HG03469 (cell line): ENCODE measurements at regions not wholly inside any gene's neighbourhood (a gene's known extent, or its start where the extent isn't known, plus 50 kb on each side); places are given as distances from the start of the nearest gene placed in this dataset.
"Not testable (repeated sequence)": the region's sequence is repeated elsewhere in the genome, so short reads cannot be mapped to it uniquely, and the experiment has no call there.

Experiments
- ATAC-seq: cut with Tn5 transposase; IDR thresholded peaks from one replicate; pipeline ENCODE4 v1.9.1; 2021; ENCODE audit warnings: mild to moderate bottlenecking, moderate library complexity, moderate number of reproducible peaks; ENCODE audit not compliant: unreplicated experiment

GRCh38 chr2:225920621-225921220 is 521.2 kb downstream of the NYAP2 start:
- ATAC-seq, result no peak

DNA sequence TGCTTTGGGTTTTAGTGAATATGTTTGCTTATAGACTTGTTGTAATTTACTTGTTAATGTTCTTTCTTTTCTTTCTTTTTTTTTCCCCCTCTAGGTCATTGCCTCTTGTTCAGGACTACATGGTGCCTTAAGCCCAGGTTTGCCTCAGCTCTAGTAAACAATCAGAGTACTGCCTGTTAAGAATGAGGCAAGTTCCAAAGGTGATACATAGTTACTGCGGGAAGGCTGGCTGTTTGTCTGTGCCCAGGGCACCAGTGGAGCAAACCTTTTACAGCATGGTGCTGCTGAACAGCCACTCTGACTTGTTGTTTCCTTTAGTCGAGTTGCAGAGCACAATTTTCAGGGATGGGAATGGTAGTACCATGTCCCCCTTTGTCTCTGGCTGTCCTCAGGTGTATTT is 517.2 kb downstream of the NYAP2 start:
- ATAC-seq, result no peak

DNA sequence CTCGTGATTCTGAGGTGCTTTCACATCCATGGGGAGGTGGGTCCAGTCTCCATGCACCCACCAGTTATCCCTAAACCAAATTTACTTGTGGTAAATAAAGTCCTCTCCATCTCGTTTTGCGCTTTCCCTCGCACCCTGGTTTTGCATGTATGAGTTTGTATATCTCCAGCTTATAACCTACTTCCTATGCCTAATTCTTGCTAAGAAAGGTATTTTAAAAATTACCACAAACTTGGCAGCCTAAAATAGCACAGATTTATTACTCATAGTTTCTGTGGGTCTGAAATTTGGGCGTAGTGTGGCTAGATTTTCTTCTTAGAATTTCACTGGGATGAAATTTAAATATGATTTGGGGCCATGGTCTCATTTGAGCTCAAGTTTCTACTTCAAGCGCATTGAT is 511.5 kb downstream of the NYAP2 start:
- ATAC-seq, result no peak

GRCh38 chr2:225895126-225895525 is 495.6 kb downstream of the NYAP2 start:
- no peak for ATAC-seq

GRCh38 chr2:225894236-225894980 is 494.9 kb downstream of the NYAP2 start:
- no peak for ATAC-seq

- ATAC-seq, result no peak
Observed at GRCh38 chr2:225893151-225893550, 493.6 kb downstream of the NYAP2 start.

- ATAC-seq, result no peak
Observed at GRCh38 chr2:225891771-225892170, 492.3 kb downstream of the NYAP2 start.

DNA sequence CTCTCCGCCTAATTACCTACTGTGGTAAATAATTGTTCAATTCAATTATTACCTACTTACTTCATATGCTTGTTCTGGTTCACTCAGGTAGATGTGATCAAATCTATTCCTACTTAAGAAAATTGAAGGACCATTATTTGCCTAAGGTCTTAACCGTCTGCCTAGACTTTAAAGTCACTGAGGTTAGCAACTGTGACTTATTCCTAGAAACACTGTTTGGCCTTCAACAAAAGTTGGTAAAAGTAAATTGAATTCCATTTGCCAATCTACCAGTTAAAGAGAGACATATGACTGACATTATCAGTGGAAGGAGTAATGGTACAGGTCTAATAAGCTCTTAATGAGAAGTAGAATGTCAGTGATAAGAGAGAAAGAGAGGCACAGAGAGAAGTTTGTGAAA is 491.5 kb downstream of the NYAP2 start:
- ATAC-seq, result no peak

DNA sequence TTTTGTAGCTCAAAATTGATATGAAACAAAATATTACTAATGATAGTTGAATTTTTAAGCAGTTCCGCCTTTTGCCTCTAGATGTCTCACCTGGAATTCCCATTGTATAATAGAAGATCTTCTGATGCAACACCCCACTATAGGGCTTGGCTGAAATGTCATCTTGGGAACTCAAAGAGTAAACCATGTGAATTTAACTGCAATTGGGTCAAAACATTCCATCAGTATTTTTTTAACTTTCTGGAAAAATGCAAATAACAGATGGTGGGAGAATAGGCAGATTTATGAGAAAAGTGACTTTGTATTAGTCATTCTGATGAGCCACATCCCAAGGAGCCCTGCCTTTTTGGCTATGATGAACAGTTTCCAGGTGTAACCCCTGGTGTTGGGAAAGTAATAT is 489.9 kb downstream of the NYAP2 start:
- ATAC-seq, result peak; percentile 78

- no peak for ATAC-seq
Observed at GRCh38 chr2:225867071-225867470, 467.6 kb downstream of the NYAP2 start.

- no peak for ATAC-seq
Observed at GRCh38 chr2:225865468-225865867, 466.0 kb downstream of the NYAP2 start.

DNA sequence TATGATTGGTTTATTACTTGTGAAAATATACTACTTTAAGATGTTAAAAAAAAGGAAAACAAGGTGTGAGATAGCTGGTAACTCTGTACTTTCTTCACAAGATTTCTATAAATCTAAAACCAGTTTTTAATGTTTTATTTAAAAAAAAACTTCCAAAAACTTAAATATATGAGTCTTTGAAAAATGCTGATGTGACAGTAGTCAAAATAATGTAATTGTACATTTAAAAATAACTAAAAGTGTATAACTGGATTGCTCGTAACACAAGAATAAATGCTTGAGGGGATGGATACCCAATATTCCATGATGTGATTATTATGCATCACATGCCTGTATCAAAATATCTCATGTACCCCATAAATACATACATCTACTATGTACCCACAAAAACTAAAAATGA is 464.9 kb downstream of the NYAP2 start:
- no peak for ATAC-seq

- no peak for ATAC-seq
Observed at GRCh38 chr2:225842939-225843338, 443.4 kb downstream of the NYAP2 start.

GRCh38 chr2:225841314-225841713 is 441.8 kb downstream of the NYAP2 start:
- no peak for ATAC-seq

- no peak for ATAC-seq
Observed at GRCh38 chr2:225837328-225837727, 437.8 kb downstream of the NYAP2 start.

DNA sequence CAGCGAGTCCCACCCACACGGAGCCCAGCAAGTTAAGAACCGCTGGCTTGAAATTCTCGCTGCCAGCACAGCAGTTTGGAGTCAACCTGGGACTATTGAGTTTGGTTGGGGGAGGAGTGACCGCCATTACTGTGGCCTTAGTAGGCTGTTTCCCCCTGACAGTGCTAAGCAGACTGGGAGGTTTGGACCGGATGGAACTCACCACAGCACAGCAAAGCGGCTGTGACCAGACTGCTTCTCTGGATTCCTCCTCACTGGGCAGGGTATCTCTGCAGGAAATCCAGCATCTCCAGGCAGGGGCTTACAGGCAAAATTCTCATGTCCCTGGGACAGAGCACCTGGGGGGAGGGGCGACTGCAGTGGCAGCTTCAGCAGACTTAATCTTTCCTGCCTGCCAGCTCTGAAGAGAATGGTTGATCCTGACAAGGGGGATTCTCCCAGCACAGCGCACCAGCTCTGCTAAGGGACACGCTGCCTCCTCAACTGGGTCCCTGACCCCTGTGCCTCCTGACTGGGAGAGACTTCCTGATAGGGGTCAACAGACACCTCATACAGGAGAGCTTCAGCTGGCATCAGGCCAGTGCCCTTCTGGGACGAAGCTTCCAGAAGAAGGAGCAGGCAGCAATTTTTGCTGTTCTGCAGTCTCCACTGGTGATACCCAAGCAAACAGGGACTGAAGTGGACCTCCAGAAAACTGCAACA is 425.4 kb downstream of the NYAP2 start:
- no peak for ATAC-seq

DNA sequence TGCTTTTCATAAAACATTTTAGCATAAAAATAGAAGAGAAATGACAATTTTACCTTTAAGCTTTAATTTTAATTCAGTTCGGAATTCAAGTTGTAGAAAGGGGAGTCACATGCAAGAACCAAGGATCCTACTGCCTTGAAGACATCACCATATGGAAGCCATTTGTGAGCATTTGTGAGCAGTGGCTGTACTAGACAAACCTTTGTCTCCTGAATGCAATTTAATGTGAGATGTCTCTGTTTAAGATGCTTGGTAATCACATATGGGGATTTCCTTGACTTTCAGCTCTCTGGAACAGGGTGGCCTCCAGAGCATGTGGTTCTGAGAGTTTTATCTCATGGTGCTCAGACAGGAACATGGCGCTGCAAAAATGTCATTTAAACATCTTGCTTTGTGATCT is 421.8 kb downstream of the NYAP2 start:
- ATAC-seq, result no peak

DNA sequence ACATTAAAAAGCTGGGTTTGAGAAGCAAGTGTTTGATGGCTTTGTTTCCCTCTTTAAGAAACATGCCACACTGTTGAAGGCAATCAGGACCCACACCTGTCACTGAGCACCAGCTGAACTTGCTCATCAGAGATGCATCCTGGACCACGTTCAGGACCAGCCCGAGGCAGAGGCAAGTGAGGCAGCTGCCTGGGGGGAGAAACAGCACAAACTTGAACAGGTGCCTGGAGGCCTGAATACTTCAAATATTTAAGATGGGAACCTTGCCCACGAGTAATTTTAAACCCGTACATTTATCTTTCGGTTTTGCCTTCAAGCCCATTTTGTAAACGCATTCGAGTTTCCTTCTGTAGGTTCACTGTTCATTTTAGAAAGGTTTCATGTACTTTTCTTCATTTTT is 421.3 kb downstream of the NYAP2 start:
- no peak for ATAC-seq

- ATAC-seq, result no peak
Observed at GRCh38 chr2:225814554-225814953, 415.0 kb downstream of the NYAP2 start.

DNA sequence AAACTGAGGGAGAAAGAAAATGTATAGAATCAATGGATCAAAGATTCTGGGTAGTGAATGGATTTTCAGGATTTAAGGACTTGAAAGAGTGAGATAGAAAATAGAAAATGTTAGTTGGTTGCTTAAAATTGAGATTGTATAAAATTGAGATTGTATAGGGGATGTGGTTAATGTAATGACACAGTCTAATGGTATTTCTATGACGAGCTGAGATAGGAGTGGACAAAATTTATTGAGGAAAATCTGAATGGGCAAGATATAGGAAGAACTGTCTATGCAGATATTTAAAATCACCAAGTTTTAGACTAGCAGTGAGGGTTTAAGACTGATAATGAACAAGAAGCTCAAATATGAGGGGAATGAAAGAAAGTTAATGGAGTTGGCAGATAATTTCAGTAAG is 406.6 kb downstream of the NYAP2 start:
- ATAC-seq, result no peak

DNA sequence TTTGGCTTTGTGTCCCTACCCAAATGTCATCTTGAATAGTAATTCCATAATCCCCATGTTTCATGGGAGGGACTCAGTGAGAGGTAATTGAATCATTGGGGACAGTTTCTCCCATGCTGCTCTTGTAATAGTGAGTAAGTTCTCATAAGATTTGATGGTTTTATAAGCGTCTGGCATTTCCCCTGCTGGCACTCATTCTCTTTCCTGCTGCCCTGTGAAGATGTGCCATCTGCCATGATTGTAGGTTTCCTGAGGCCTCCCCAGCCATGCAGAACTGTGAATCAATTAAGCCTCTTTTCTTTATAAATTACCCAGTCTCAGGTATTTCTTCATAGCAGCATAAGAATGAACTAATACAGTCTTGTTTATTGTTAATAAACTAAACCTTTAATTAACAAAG is 402.6 kb downstream of the NYAP2 start:
- ATAC-seq, result not testable (repeated sequence)

GRCh38 chr2:225797394-225797793 is 397.9 kb downstream of the NYAP2 start:
- ATAC-seq, result no peak
